ENCODE measurements at regions not wholly inside any gene's neighbourhood (a gene's known extent, or its start where the extent isn't known, plus 50 kb on each side); places are given as distances from the start of the nearest gene placed in this dataset.

- DNase-seq (ENCODE audit: low spot score) = no peak
- no peak for TF ChIP-seq CTCF (IDR thresholded peaks at IDR 0.05; ENCODE audit: extremely low read depth, missing control alignments)
Measured at GRCh38 chr10:131444862-131445461, 133.4 kb upstream of the TCERG1L start.

GRCh38 chr10:131445623-131446022, 134.1 kb upstream of the TCERG1L start:
- no peak for DNase-seq (ENCODE audit: low spot score)
- TF ChIP-seq CTCF (IDR thresholded peaks at IDR 0.05; ENCODE audit: extremely low read depth, missing control alignments) = no peak

GRCh38 chr10:131446171-131446570, 134.7 kb upstream of the TCERG1L start:
- DNase-seq (ENCODE audit: low spot score) = no peak
- TF ChIP-seq CTCF (IDR thresholded peaks at IDR 0.05; ENCODE audit: extremely low read depth, missing control alignments) = no peak

- no peak for TF ChIP-seq CTCF (IDR thresholded peaks at IDR 0.05; ENCODE audit: extremely low read depth, missing control alignments)
- no peak for DNase-seq (ENCODE audit: low spot score)
Measured at GRCh38 chr10:131448171-131448570, 136.7 kb upstream of the TCERG1L start.

GRCh38 chr10:131448883-131449282, 137.4 kb upstream of the TCERG1L start:
- no peak for DNase-seq (ENCODE audit: low spot score)
- no peak for TF ChIP-seq CTCF (IDR thresholded peaks at IDR 0.05; ENCODE audit: extremely low read depth, missing control alignments)

GRCh38 chr10:131450216-131450765, 138.8 kb upstream of the TCERG1L start:
- no peak for TF ChIP-seq CTCF (IDR thresholded peaks at IDR 0.05; ENCODE audit: extremely low read depth, missing control alignments)
- no peak for DNase-seq (ENCODE audit: low spot score)

GRCh38 chr10:131451407-131452015, 140.0 kb upstream of the TCERG1L start:
- no peak for TF ChIP-seq CTCF (IDR thresholded peaks at IDR 0.05; ENCODE audit: extremely low read depth, missing control alignments)
- DNase-seq (ENCODE audit: low spot score) = no peak
